Karpas-422 (cell line): ENCODE measurements at regions not wholly inside any gene's neighbourhood (a gene's known extent, or its start where the extent isn't known, plus 50 kb on each side); places are given as distances from the start of the nearest gene placed in this dataset.

Source experiments
- DNase-seq: peaks from one replicate; pipeline ENCODE4 v3.0.0-alpha.2; 2015
- H2AFZ ChIP-seq: fragments of 200-600 bp; sonication (generic); 2 replicates; pipeline ENCODE4 v1.6.1; 2014; ENCODE audit warnings: antibody characterized with exemption, low read length, mixed read lengths
- H3K27ac ChIP-seq: fragments of 200-600 bp; sonication (generic); 2 replicates; pipeline ENCODE4 v1.5.1; 2014; ENCODE audit warnings: mild to moderate bottlenecking, low read length, moderate library complexity
- H3K27me3 ChIP-seq: fragments of 200-600 bp; sonication (generic); 2 replicates; pipeline ENCODE4 v1.6.1; 2014; ENCODE audit warnings: low read length, mixed read lengths
- H3K36me3 ChIP-seq: fragments of 200-600 bp; sonication (generic); 2 replicates; pipeline ENCODE4 v1.6.1; 2014; ENCODE audit warnings: low read length, mixed read lengths; ENCODE audit not compliant: insufficient read depth
- H3K4me1 ChIP-seq: fragments of 200-600 bp; sonication (generic); 2 replicates; pipeline ENCODE4 v1.6.1; 2014; ENCODE audit warnings: mild to moderate bottlenecking, low read length, mixed read lengths
- H3K4me2 ChIP-seq: fragments of 200-600 bp; sonication (generic); 2 replicates; pipeline ENCODE4 v1.6.1; 2014; ENCODE audit warnings: low read length, low read depth, mild to moderate bottlenecking; ENCODE audit not compliant: poor library complexity, severe bottlenecking
- H3K4me3 ChIP-seq: fragments of 200-600 bp; sonication (generic); 2 replicates; pipeline ENCODE4 v1.5.1; 2014; ENCODE audit warnings: mild to moderate bottlenecking, antibody characterized with exemption, low read length, mixed read lengths
- H3K79me2 ChIP-seq: fragments of 200-600 bp; sonication (generic); 2 replicates; pipeline ENCODE4 v1.6.1; 2014; ENCODE audit warnings: mild to moderate bottlenecking, low read length, mixed read lengths
- H3K9ac ChIP-seq: fragments of 200-600 bp; sonication (generic); 2 replicates; pipeline ENCODE4 v1.6.0; 2014; ENCODE audit warnings: low read length
- H3K9me2 ChIP-seq: fragments of 200-600 bp; sonication (generic), shearing (Covaris generic); replicated peaks from 2 replicates; pipeline ENCODE4 v1.6.0; 2014; ENCODE audit warnings: mild to moderate bottlenecking, low read length, moderate library complexity; ENCODE audit not compliant: insufficient read depth
- H3K9me3 ChIP-seq: fragments of 300-700, 200-600 bp; sonication (generic); 2 replicates; pipeline ENCODE4 v1.6.1; 2014; ENCODE audit warnings: low read length, mixed read lengths
- H4K20me1 ChIP-seq: fragments of 200-600 bp; sonication (generic); 2 replicates; pipeline ENCODE4 v1.6.1; 2014; ENCODE audit warnings: mild to moderate bottlenecking, antibody characterized with exemption, low read length, low read depth; ENCODE audit not compliant: insufficient read depth

- no peaks in the 10 kb centered on the region for H4K20me1 ChIP-seq
- H3K4me3 ChIP-seq, result no peak overlapping the region
- H3K36me3 ChIP-seq, result no peaks in the 10 kb centered on the region
- no peaks in the 10 kb centered on the region for H3K79me2 ChIP-seq
- no peaks in the 10 kb centered on the region for H3K9me2 ChIP-seq
- H3K9ac ChIP-seq, result no peak overlapping the region
- H2AFZ ChIP-seq, result no peak overlapping the region
- no peaks in the 10 kb centered on the region for H3K4me1 ChIP-seq
- no peak overlapping the region for H3K4me2 ChIP-seq
- DNase-seq, result no peak
- no peaks in the 10 kb centered on the region for H3K9me3 ChIP-seq
- H3K27ac ChIP-seq, result no peak overlapping the region
- no peaks in the 10 kb centered on the region for H3K27me3 ChIP-seq
Observed at GRCh38 chr16:80120899-80121521, 419.8 kb upstream of the DYNLRB2 start.

- H3K9ac ChIP-seq, result no peak overlapping the region
- no peaks in the 10 kb centered on the region for H3K9me3 ChIP-seq
- no peaks in the 10 kb centered on the region for H3K9me2 ChIP-seq
- DNase-seq, result no peak
- no peaks in the 10 kb centered on the region for H3K79me2 ChIP-seq
- H4K20me1 ChIP-seq, result no peaks in the 10 kb centered on the region
- no peaks in the 10 kb centered on the region for H3K27me3 ChIP-seq
- H2AFZ ChIP-seq, result no peak overlapping the region
- H3K36me3 ChIP-seq, result no peaks in the 10 kb centered on the region
- H3K4me3 ChIP-seq, result no peak overlapping the region
- H3K4me2 ChIP-seq, result no peak overlapping the region
- H3K27ac ChIP-seq, result no peak overlapping the region
- no peaks in the 10 kb centered on the region for H3K4me1 ChIP-seq
Observed at GRCh38 chr16:80117556-80118130, 423.1 kb upstream of the DYNLRB2 start.

GRCh38 chr16:80116711-80117110 lies 424.1 kb upstream of the DYNLRB2 start:
- no peaks in the 10 kb centered on the region for H4K20me1 ChIP-seq
- H2AFZ ChIP-seq, result no peak overlapping the region
- no peaks in the 10 kb centered on the region for H3K36me3 ChIP-seq
- H3K27me3 ChIP-seq, result no peaks in the 10 kb centered on the region
- no peak overlapping the region for H3K4me3 ChIP-seq
- no peaks in the 10 kb centered on the region for H3K4me1 ChIP-seq
- H3K4me2 ChIP-seq, result no peak overlapping the region
- no peak for DNase-seq
- no peaks in the 10 kb centered on the region for H3K9me3 ChIP-seq
- no peaks in the 10 kb centered on the region for H3K9me2 ChIP-seq
- no peak overlapping the region for H3K27ac ChIP-seq
- no peak overlapping the region for H3K9ac ChIP-seq
- no peaks in the 10 kb centered on the region for H3K79me2 ChIP-seq

GRCh38 chr16:80114699-80115098 lies 426.1 kb upstream of the DYNLRB2 start:
- Histone ChIP-seq H3K4me1 (no peaks in the 10 kb centered on the region), H3K4me2 (no peak overlapping the region), H3K36me3 (no peaks in the 10 kb centered on the region), H3K9me3 (no peaks in the 10 kb centered on the region), H2AFZ (no peak overlapping the region), H3K27me3 (no peaks in the 10 kb centered on the region), H3K79me2 (no peaks in the 10 kb centered on the region), H3K27ac (no peak overlapping the region), H4K20me1 (no peaks in the 10 kb centered on the region), H3K9me2 (no peaks in the 10 kb centered on the region), H3K4me3 (no peak overlapping the region), H3K9ac (no peak overlapping the region)
- no peak for DNase-seq

GRCh38 chr16:80113873-80114574 lies 426.8 kb upstream of the DYNLRB2 start:
- Histone ChIP-seq H3K9me2 (no peaks in the 10 kb centered on the region), H3K79me2 (no peaks in the 10 kb centered on the region), H3K4me2 (no peak overlapping the region), H3K9me3 (no peaks in the 10 kb centered on the region), H3K27ac (no peak overlapping the region), H3K4me3 (no peak overlapping the region), H3K27me3 (no peaks in the 10 kb centered on the region), H2AFZ (no peak overlapping the region), H3K36me3 (no peaks in the 10 kb centered on the region), H3K9ac (no peak overlapping the region), H4K20me1 (no peaks in the 10 kb centered on the region), H3K4me1 (no peaks in the 10 kb centered on the region)
- no peak for DNase-seq

GRCh38 chr16:80109581-80109980 lies 431.2 kb upstream of the DYNLRB2 start:
- no peak overlapping the region for H3K4me3 ChIP-seq
- H4K20me1 ChIP-seq, result no peaks in the 10 kb centered on the region
- no peaks in the 10 kb centered on the region for H3K4me1 ChIP-seq
- H3K36me3 ChIP-seq, result no peaks in the 10 kb centered on the region
- H2AFZ ChIP-seq, result no peak overlapping the region
- H3K4me2 ChIP-seq, result no peak overlapping the region
- H3K27me3 ChIP-seq, result no peaks in the 10 kb centered on the region
- H3K9me2 ChIP-seq, result no peaks in the 10 kb centered on the region
- DNase-seq, result no peak
- H3K27ac ChIP-seq, result no peak overlapping the region
- H3K9me3 ChIP-seq, result no peaks in the 10 kb centered on the region
- no peaks in the 10 kb centered on the region for H3K79me2 ChIP-seq
- no peak overlapping the region for H3K9ac ChIP-seq

GRCh38 chr16:80107900-80108299 lies 432.9 kb upstream of the DYNLRB2 start:
- Histone ChIP-seq H3K36me3 (no peaks in the 10 kb centered on the region), H4K20me1 (no peaks in the 10 kb centered on the region), H3K79me2 (no peaks in the 10 kb centered on the region), H3K27me3 (no peaks in the 10 kb centered on the region), H3K9me3 (no peaks in the 10 kb centered on the region), H3K4me2 (no peak overlapping the region), H3K4me1 (no peaks in the 10 kb centered on the region), H3K9ac (no peak overlapping the region), H3K27ac (no peak overlapping the region), H3K4me3 (no peak overlapping the region), H3K9me2 (no peaks in the 10 kb centered on the region), H2AFZ (no peak overlapping the region)
- no peak for DNase-seq

- Histone ChIP-seq H2AFZ (no peak overlapping the region), H3K9ac (no peak overlapping the region), H3K27ac (no peak overlapping the region), H3K36me3 (no peaks in the 10 kb centered on the region), H3K27me3 (no peaks in the 10 kb centered on the region), H3K4me2 (no peak overlapping the region), H4K20me1 (no peaks in the 10 kb centered on the region), H3K79me2 (no peaks in the 10 kb centered on the region), H3K9me2 (no peaks in the 10 kb centered on the region), H3K4me1 (no peaks in the 10 kb centered on the region), H3K9me3 (no peaks in the 10 kb centered on the region), H3K4me3 (no peak overlapping the region)
- no peak for DNase-seq
Observed at GRCh38 chr16:80105751-80106150, 435.0 kb upstream of the DYNLRB2 start.
